ENCODE measurements at regions not wholly inside any gene's neighbourhood (a gene's known extent, or its start where the extent isn't known, plus 50 kb on each side); places are given as distances from the start of the nearest gene placed in this dataset.
A peak's percentile ranks its signal among the peaks of the same experiment; 100 is the strongest.

GRCh38 chr2:13986119-13986720, 646.3 kb upstream of the LRATD1 start:
- no peak overlapping the region for H3K4me3 ChIP-seq (replicated peaks; ENCODE audit: insufficient read depth, low read length)

DNA sequence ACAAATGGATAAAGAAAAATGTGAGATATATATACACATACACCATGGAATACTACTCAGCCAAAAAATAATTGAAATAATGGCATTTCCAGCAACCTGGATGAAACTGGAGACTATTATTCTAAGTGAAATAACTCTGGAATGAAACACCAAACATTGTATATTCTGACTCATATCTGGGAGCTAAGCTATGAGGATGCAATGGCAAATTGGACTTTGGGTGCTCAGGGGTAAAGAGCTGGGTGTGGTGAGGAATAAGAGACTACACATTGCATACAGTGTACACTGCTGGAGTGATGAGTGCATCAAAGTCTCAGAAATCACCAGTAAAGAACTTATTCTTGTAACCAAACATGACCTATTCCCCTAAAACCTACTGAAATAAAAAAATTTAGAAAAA, 636.0 kb upstream of the LRATD1 start:
- Histone ChIP-seq H3K27ac (replicated peaks) (no peak overlapping the region), H3K27me3 (ENCODE audit: insufficient read depth, poor library complexity, severe bottlenecking) (no peaks in the 10 kb centered on the region), H3K4me3 (replicated peaks; ENCODE audit: insufficient read depth, low read length) (no peak overlapping the region)
- no peak for DNase-seq (ENCODE audit: low read depth in 1 of 2, low spot score in 1 of 2)
- TF ChIP-seq, protein P1, sequence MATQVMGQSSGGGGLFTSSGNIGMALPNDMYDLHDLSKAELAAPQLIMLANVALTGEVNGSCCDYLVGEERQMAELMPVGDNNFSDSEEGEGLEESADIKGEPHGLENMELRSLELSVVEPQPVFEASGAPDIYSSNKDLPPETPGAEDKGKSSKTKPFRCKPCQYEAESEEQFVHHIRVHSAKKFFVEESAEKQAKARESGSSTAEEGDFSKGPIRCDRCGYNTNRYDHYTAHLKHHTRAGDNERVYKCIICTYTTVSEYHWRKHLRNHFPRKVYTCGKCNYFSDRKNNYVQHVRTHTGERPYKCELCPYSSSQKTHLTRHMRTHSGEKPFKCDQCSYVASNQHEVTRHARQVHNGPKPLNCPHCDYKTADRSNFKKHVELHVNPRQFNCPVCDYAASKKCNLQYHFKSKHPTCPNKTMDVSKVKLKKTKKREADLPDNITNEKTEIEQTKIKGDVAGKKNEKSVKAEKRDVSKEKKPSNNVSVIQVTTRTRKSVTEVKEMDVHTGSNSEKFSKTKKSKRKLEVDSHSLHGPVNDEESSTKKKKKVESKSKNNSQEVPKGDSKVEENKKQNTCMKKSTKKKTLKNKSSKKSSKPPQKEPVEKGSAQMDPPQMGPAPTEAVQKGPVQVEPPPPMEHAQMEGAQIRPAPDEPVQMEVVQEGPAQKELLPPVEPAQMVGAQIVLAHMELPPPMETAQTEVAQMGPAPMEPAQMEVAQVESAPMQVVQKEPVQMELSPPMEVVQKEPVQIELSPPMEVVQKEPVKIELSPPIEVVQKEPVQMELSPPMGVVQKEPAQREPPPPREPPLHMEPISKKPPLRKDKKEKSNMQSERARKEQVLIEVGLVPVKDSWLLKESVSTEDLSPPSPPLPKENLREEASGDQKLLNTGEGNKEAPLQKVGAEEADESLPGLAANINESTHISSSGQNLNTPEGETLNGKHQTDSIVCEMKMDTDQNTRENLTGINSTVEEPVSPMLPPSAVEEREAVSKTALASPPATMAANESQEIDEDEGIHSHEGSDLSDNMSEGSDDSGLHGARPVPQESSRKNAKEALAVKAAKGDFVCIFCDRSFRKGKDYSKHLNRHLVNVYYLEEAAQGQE (IDR thresholded peaks at IDR 0.05; ENCODE audit: insufficient replicate concordance, low read depth), result no peak
- TF ChIP-seq SPI1 (IDR thresholded peaks at IDR 0.05; ENCODE audit: borderline replicate concordance, low read depth) (no peak), POLR2AphosphoS5 (IDR thresholded peaks at IDR 0.05; ENCODE audit: low read depth) (no peak)

More at GRCh38 chr2:13986119-13986720, 646.3 kb upstream of the LRATD1 start:
- no peak for DNase-seq (ENCODE audit: low read depth in 1 of 2, low spot score in 1 of 2)
- Histone ChIP-seq H3K27me3 (ENCODE audit: insufficient read depth, poor library complexity, severe bottlenecking) (no peaks in the 10 kb centered on the region), H3K27ac (replicated peaks) (no peak overlapping the region)
- TF ChIP-seq CTCF (IDR thresholded peaks at IDR 0.05; ENCODE audit: insufficient read depth, low read length), result no peak

DNA sequence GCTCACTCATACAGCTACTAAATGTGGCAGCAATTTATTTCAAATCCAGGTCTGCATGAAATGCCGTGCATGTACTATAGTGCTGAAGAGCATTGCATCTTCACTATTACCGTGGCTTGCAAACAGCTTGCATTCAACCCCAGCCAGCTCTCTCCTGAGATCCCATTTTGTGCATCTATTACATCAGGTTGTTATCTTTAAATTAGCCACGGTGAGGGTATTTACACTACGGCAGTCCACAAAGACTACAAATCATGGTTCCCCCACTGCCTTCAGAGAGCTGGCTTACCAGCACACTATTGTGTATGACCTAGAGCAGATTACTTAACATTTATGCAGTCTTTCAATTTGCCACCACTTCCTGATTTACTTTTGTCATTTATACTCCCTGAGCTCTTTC, 621.3 kb upstream of the LRATD1 start:
- TF ChIP-seq GABPA (IDR thresholded peaks at IDR 0.05; ENCODE audit: low read depth), result no peak
- no peak for TF ChIP-seq POLR2AphosphoS5 (IDR thresholded peaks at IDR 0.05; ENCODE audit: low read depth)
- no peak for TF ChIP-seq CTCF (IDR thresholded peaks at IDR 0.05; ENCODE audit: insufficient read depth, low read length)
- TF ChIP-seq SPI1 (IDR thresholded peaks at IDR 0.05; ENCODE audit: borderline replicate concordance, low read depth), result peak; percentile 31; the same call in 1 of the 2 replicates
- DNase-seq (ENCODE audit: low read depth in 1 of 2, low spot score in 1 of 2), result no peak
- no peak overlapping the region for H3K27ac ChIP-seq (replicated peaks)
- H3K4me3 ChIP-seq (replicated peaks; ENCODE audit: insufficient read depth, low read length), result no peak overlapping the region
- H3K27me3 ChIP-seq (ENCODE audit: insufficient read depth, poor library complexity, severe bottlenecking), result no peaks in the 10 kb centered on the region

GRCh38 chr2:14015113-14015630, 617.3 kb upstream of the LRATD1 start:
- H3K27ac ChIP-seq (replicated peaks), result no peak overlapping the region
- TF ChIP-seq, protein P1 (IDR thresholded peaks at IDR 0.05; ENCODE audit: insufficient replicate concordance, low read depth), result no peak
- TF ChIP-seq POLR2AphosphoS5 (IDR thresholded peaks at IDR 0.05; ENCODE audit: low read depth) (no peak), GABPA (IDR thresholded peaks at IDR 0.05; ENCODE audit: low read depth) (no peak), CTCF (IDR thresholded peaks at IDR 0.05; ENCODE audit: insufficient read depth, low read length) (no peak), SPI1 (IDR thresholded peaks at IDR 0.05; ENCODE audit: borderline replicate concordance, low read depth) (no peak)
- no peak overlapping the region for H3K4me3 ChIP-seq (replicated peaks; ENCODE audit: insufficient read depth, low read length)
- DNase-seq (ENCODE audit: low read depth in 1 of 2, low spot score in 1 of 2), result no peak
- no peaks in the 10 kb centered on the region for H3K27me3 ChIP-seq (ENCODE audit: insufficient read depth, poor library complexity, severe bottlenecking)
